A204.1 (cell line): ENCODE measurements at regions not wholly inside any gene's neighbourhood (a gene's known extent, or its start where the extent isn't known, plus 50 kb on each side); places are given as distances from the start of the nearest gene placed in this dataset.
"Not testable (repeated sequence)": the region's sequence is repeated elsewhere in the genome, so short reads cannot be mapped to it uniquely, and the experiment has no call there.

Experiments used
- FAIRE-seq: peaks from 2 replicates; lab custom pipeline; 2012; peaks lifted over from hg19 to GRCh38; lab: Jason Lieb, UNC

DNA sequence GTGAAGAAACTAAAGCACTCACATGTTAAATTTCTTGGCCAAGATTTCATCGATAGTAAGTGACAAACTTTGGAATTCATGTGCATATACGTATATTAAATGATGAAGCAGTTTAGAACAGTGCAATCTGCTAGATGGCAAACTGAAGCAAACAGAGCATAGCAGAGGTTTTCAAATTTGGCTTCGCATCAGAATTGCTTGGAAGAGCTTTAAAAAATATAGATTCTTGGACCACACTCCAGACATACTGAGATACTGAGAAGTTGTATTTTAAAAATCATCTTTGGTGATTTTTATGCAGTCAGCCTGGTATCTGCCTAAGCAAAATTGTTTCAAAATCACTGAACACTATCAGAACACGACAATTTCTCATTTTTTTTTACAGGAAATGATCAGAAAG, 709.2 kb downstream of the PLA2G4A start:
- FAIRE-seq, result no peak

DNA sequence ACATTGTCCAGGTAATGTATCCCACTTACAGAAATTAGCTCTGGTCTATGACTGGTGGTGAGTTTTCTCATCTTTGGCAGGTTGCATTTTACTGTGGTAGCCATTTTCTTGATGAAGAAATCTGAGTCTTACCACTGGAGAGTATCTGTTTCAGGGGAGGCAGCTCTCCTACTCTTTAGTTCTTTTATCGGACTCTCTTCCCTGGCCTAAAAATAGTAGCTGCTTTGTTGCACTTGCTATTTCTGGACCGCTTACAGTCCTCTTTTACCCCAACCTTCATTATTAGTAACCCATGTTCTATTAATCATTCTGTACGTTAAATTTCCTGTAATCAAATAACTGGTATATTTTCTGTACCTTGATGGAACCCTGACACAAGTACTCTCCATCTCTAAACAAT, 720.8 kb downstream of the PLA2G4A start:
- no peak for FAIRE-seq

DNA sequence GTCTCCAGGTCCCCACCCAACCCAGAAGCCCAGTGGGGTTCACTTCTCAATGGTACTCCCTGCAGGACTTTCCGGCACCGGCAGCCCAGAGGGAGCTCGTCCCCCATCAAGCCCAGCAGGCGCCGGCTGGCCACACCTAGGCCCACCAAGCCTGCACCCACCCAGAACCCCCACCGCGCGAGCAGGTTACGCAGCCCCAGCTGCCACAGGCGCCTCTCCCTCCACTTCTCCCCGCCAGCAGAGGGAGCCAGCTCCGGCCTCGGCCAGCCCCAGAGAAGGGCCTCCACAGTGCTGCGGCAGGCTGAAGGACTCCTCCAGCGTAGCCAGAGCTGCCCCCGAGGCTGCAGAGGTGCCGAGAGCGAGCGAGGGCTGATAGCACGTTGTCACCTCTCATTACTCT, 722.3 kb downstream of the PLA2G4A start:
- FAIRE-seq, result no peak

DNA sequence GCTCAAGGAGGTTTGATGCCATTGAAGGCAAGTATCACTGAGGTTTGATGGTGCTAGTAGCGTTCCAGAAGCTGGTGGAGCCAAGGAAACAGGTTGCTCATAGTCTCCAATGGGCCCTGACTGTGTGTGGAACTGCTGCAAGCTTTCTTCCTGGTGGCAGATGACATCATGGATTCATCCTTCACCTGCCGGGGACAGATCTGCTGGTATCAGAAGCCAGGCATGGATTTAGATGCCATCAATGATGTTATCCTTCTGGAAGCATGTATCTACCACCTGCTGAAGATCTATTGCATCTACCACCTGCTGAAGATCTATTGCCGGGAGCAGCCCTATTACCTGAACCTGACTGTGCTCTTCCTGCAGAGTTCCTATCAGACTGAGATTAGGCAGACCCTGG, 734.4 kb downstream of the PLA2G4A start:
- no peak for FAIRE-seq

DNA sequence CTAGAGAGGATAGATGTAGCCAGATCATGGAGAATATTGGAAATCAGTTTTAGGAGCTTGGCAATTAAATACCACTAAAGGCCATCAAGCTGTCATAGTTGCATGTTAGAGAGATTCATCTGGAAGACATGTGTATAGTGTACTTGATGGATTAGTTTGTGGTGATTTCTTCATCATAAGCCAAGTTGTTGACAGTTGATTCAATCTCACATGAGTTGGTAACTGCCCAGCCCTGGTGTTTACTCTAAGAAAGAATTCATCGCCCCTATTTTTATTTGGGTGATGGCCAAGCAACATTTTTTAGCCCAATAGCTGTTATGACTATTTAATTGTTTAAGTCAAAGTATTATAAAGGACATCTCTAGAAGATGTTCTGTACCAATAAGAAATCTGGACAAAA, 737.6 kb downstream of the PLA2G4A start:
- no peak for FAIRE-seq

DNA sequence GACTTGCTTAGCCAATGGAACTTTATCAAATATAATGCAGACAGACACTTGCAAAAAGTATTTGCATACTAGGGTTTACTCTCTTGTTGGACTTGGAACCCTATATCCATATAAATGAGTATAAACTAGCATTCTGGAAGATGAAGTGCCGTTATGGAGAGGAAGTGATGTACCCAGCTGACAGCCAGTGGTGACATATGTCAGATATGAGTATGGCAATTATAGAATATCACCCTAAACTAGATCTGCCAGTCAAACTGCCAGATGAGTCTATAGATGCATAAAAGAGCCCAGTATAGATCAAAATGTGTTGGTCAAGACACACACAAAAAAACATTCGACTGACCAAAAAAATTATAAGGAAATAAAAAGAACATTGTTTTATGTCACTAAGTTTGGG, 739.3 kb downstream of the PLA2G4A start:
- no peak for FAIRE-seq

DNA sequence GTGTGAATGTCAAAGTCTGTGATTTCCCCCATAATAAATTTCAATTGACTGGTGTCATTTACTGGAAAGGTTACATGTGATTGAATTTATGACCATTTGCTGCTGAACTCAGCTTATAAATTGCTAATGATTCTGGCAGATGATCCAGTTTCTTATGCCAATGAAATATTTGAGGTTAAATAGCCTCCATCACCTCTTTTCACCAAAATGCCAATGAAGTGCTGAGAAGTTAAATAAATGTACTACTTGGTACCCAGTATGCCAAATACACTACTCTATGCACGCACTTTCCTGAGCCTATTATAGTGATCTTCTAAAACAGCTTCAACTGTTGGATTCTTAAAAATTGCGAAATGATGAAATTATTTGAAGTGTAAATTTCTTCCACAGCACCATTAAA, 741.4 kb downstream of the PLA2G4A start:
- no peak for FAIRE-seq

DNA sequence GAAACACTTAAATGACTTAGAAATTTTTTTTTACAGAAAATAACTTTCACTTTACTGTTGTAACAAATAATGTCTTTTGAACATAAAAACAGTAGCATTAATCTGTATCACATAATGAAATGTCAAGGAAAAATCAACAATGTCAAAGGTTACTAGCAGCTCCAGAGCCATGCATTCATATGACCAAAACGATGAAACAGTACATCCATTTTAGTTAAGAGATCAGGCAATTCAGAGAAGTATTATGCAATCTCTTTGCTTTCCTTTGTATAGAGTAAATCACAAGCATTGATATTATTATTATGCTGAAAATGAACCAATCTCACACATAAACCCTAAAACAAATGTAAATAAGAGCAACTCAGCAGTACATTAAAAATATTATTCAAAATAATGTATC, 748.9 kb downstream of the PLA2G4A start:
- no peak for FAIRE-seq

DNA sequence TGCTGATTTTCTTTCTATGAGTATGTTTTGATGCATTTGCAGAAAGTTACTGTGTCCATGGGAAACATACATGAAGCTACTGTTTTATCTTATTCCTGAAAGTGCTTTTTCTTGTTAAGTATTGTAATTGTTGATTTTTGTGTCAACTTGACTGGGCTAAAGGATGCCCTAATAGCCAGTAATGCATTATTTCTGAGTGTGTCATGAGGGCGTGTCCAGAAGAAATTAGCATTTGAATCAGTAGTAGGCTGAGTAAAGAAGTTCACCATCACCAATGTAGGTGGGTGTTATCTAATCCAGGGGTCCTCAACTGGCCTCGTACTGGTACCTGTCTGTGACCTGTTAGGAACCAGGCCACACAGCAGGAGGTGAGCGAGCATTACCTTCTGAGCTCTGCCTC, 760.2 kb downstream of the PLA2G4A start:
- FAIRE-seq, result no peak

DNA sequence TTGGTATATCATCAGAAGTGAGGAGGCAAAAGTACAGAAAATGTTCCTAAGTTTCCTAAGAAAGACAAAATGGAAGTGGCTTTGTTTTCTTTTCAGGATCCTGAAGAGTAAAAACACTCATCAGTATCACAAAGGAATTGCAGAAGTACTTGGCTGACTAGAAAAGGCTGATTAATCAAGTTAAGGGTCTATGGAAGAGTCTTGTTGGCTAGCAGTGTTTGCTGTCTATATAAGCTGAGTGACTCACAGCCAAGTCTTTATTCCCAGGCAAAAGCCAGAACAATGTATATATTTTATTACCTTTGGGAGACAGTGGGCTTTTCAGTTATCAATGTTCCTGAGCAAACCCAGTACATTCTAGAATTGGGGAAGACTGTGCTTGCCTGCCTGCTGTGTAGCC, 777.0 kb downstream of the PLA2G4A start:
- no peak for FAIRE-seq

DNA sequence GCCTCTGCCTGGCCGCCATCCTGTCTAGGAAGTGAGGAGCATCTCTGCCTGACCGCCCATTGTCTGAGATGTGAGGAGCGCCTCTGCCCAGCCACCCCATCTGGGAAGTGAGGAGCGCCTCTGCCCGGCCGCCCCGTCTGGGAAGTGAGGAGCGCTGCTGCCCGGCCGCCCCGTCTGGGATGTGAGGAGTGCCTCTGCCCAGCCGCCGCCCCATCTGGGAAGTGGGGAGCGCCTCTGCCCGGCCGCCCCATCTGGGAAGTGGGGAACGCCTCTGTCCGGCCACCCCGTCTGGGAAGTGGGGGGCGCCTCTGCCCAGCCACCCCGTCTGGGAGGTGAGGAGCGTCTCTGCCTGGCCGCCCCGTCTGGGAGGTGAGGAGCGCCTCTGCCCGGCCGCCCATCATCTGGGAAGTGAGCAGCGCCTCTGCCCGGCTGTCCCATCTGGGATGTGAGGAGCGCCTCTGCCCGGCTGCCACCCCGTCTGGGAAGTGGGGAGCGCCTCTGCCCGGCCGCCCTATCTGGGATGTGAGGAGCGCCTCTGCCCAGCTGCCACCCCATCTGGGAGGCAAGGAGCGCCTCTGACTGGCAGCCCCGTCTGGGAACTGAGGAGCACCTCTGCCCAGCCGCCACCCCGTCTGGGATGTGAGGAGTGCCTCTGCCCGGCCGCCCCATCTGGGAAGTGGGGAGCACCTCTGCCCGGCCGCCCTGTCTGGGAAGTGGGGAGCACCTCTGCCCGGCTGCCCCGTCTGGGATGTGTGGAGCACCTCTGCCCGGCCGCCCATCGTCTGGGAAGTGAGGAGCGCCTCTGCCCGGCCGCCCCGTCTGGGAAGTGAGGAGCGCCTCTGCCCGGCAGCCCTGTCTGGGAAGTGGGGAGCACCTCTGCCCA, 787.3 kb downstream of the PLA2G4A start:
- not testable (repeated sequence) for FAIRE-seq

DNA sequence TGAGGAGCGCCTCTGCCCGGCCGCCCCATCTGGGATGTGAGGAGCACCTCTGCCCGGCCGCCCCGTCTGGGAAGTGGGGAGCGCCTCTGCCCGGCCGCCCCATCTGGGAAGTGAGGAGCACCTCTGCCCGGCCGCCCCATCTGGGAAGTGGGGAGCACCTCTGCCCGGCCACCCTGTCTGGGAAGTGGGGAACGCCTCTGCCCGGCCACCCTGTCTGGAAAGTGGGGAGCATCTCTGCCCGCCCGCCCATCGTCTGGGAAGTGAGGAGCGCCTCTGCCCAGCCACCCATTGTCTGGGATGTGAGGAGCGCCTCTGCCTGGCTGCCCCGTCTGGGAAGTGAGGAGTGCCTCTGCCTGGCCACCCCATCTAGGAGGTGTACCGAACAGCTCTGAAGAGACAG, 788.1 kb downstream of the PLA2G4A start:
- not testable (repeated sequence) for FAIRE-seq

DNA sequence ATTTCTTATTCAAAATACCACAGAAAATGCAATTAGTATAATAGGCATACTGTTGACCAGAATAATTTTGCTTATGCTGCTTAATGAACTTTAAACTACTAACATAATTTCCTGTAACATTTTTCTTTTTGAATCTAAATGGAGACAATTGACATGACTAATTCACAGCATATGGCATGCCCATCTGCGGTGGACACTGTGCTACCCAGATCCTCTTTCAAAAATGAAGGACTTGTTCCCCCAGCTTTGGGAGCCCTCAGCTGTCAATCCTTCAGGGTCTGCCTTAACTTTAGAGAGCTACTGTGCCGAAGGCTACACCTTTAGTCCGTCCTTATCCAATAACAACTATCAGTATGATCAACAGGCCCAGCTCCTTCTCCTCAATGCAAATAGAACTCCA, 789.0 kb downstream of the PLA2G4A start:
- FAIRE-seq, result no peak

DNA sequence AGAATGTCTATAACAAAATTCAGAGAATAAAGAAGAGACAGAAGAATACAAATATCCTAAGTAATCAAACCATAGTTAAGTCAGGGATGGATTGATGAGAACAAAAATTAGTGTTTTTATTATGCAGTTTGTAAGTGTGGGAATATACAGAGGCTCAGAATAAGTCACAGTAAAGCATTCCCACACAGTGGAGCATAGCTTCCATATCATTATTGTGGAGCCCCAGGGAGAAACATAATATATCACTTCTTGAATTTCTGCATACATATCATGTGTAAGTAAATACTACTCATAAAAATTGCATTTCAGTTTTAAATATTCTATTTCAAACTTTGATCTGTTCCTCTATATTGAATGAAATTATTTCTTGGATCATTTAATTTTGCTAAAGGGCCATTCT, 790.4 kb downstream of the PLA2G4A start:
- FAIRE-seq, result no peak

DNA sequence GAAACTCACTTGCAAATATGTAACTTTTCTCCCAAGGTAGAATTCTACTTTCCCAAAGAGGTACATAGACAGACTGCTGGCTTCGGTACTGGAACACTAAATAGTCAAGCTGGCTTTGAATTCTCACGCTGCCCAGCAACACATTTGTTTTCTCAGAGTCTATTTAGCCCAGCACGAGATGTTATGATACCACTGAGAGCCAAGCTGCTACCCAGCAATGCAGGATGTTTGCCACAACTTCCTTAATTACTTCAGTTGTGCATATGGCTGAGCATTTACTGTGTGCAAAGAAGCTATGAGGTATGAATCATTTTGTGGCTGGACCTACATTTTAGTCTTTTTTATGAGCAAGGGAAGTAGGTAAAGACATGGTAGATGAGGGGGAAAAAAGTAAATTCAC, 793.2 kb downstream of the PLA2G4A start:
- FAIRE-seq, result no peak

DNA sequence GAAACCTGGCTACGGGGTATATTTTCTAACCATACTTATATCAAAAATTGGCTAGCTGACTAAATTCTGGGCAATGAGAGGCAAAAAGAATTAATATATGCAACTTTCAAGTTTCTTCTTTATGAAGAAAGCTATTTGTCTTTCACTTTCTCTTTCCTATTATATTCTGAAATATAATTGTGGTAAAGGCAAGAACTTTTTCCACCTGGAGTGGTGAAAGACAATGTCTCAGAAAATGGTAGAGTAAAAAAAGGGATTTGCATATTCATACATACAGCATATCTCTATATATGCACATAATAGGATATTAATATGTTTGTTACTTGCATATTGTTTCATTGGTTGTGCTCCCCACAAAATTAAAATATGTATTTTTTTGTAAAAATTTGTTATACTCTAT, 793.8 kb downstream of the PLA2G4A start:
- FAIRE-seq, result no peak

DNA sequence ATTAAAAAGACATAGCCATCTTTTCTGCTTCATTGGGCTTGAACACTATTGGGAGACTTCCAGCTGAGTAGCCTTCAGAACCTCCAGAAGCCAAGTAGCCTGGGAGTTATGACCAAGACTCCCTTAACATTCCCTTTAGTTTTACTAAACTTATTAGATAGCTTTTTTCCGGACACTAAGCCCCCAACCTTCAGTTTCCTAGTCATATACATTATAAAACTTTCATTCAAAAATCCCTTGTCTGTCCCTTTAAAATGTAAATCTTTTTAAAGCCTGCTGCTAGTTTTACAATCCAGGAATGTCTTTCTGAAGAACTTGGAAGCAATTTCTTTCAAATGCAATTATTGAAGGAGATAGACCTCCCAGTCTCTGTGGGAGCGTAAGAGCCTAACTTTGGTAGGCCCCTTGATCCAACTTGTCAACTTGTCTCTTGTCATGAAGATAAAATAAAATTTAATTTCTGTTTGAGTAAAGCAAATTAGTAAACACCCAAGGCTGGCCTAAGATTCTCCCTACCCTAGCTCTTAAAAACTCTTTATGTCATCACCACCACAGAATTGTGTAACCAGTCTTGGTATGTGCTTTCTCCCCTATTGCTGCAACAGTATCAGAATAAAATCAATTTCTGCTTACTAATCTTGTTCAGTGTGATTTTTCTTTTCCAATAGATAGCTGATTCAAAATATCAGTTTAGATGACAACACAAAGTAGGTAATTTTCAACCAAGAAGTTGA, 796.2 kb downstream of the PLA2G4A start:
- no peak for FAIRE-seq

DNA sequence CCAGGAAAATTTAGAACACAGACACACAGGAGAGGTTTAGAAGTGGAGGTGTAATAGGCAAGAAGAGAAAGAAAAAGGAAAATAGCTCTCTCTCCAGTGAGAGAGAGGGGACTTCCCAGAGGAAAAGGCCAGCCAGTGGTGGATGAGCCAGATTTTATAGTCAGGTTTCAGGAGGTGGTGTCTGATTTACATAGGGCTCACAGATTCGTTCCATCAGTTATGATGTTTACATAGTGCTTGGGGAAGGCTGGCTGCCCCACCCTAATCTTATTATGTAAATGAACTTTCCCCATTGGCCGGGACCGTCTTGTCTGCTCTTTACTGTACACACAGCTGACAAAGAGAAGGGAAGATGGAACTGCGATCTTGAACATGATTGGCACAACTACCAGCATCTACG, 797.3 kb downstream of the PLA2G4A start:
- no peak for FAIRE-seq

DNA sequence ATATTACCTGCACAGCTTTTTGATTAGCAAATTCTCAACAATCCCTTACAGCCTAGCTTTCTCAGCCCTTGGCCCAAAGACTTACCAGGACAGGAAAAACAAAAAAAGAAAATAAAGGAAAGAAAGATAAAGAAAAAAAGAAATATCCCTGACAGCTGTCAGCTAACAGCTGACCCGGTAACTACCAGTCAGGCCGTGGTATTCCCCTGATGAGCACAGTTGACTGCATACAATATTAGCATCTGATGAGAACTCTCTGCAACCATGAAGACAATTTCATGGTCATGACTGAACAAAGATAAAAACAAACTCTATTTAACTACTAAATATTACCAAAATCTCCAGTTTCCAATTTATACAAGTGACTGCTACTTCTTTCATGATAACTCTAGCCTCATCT, 798.8 kb downstream of the PLA2G4A start:
- FAIRE-seq, result no peak

DNA sequence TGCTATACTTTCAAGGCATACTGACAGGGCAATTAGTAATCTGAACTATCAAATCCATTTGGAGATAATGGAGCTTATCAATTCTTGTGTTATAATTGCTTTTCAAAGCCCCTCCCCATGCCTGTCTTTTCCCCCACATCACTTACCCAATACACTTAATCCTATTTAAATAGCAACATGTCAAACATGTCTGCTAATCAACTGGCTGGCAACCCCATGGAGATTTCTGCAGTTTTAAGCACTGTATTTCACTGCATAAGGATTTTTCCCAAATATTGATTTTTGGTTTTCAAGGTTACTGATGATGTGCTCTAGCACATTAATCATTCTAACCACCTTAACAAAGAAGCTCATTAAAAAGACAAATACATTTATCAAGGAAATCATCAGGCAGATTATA, 800.3 kb downstream of the PLA2G4A start:
- no peak for FAIRE-seq

DNA sequence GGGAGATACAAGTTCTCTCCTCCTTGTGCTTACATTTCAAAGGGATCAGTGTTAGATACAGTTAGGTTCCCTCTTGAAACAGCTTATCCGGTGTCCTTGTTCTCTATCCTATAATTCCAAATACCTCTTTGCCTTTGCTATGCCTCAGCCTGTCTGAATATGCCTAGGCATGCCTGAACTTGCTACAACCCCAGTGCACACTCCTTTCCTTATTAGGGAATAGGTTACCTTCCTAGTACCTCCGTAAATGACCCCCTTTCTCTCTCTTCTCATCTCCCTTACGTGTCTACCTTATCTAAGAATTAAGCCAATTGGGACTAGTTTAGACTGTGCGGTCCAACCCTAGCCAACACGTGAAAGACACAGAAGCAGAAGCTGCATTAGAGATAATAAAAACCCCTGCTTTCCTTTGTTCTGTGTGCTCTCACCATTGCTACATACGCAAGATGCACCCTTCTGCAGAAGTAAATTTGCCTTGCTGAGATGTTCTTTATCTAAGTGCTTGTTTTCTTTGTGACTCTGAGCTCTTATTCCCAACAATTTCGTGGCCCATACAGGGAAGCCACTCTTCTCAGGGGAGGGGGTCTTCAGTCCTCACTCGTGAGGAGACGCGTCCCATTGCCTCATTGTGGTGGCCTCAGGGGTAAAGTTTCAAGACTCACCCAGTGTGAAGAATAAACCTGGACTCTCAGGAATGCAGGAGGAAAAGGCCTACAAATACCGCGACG, 802.1 kb downstream of the PLA2G4A start:
- no peak for FAIRE-seq

DNA sequence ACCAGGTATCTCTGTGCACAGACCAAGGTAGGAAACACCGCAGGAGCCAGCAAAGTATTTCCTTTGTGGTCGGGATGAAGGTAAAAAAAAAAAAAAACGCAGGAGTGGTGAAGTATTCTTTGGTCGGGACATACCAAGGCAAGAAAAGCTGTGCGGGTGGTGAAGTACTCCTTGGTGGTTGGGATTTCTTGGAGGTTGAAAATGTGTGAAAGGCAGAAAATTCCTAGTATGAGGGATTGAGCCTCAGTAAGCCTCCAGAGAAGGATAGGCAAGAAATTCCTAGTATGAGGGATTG, 802.6 kb downstream of the PLA2G4A start:
- FAIRE-seq, result no peak

DNA sequence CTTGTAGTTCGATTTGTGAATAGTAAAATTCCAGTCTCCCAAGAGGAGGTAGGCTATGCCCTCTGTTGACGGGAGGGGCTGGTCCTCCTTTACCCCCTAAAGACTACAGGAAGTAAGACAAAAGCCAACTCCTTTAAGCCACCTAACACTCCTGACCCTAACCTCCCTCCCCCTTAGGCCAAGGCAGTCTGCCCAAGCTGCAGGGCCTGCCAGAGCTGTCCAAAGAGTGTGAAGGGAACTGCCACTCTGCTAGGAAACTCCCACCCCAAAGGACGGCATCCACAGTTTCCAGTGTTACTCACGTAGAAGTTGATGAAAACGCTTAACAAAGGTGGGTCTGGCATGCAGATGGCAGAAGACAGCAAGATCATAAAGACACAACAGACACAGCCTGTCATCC, 803.2 kb downstream of the PLA2G4A start:
- FAIRE-seq, result no peak
